ENCODE measurements at regions not wholly inside any gene's neighbourhood (a gene's known extent, or its start where the extent isn't known, plus 50 kb on each side); places are given as distances from the start of the nearest gene placed in this dataset.

GRCh38 chr11:45518141-45518832 is 147.1 kb downstream of the CHST1 start:
- no peak for DNase-seq (ENCODE audit: low read depth)

- no peak for DNase-seq (ENCODE audit: low read depth)
Measured at GRCh38 chr11:45517171-45517770, 148.2 kb downstream of the CHST1 start.

DNA sequence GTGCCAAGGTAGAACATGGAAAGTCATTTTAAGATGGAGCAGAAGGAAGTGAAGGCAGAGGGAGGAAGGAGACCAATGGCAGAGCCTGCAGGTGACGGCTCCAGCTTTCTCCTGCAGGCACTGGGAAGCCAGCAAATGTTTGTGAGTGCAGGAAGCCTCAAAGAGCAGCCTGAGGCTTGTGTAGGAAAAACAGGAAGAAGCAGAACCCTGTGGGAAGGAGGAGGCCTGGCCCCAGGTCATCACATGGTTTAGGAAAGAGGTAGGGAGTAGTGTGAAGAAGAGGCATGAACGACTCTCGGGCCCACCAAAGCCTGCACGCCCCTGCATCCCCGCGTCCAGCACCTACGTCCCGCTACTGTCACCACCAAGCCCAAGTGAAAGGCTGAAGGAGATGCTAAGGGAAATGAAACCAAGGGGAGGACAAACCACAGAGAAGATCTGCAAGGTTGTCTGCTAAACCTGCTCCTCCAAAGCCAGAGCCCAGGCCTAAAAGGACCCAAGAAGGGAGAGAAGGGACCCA is 151.5 kb downstream of the CHST1 start:
- DNase-seq (ENCODE audit: low read depth) = no peak

DNA sequence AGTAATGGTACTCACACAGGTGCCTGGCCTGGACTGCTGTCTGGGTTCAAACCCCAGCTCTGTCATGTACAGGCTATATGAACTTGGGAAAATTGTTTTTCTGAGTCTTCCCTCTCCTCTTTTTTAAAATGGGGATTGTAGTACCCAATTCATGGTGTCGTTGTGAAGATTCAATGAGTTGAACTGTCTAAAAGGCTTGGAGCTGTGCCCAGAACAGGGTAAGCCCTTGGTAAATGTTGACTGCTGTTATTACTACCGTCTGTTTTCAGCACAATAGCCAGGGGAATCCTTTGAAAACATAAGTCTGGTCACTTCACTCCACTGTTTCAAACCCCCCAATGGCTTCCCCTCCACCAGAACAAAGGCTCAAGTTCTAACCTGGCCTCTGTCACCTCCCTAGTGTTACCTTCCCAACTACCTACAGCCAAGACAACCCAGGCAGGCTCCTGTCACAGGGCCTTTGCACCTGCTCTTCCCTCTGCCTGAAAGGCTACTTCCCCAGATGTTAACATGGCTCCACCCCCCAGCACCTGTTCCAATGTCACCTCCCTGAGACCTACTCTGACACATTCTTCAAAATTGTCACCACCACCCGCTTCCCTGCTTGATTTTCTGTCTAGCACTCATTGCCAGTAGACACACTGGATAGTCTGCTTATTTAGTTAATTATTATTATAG is 152.8 kb downstream of the CHST1 start:
- DNase-seq (ENCODE audit: low read depth) = no peak

DNA sequence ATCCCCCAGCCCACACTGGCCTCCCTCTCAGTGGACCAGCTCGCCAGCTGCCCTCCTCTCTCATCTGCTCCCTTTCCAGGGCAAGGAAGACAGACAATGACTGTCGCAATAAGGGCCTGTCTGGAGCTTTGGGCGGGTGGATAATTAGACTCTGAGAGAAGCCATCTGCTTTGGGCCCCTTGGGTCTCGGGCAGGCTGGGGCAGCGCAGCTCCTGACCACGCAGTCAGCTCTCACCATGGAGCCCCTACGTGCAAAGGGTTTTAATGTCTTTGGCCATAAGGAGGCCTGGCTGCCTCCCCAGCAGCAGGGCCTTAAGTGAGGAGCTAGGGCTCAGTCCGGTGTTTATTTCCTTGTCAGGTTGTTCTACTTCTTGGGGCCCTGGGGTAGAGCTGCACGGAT is 153.9 kb downstream of the CHST1 start:
- no peak for DNase-seq (ENCODE audit: low read depth)

- DNase-seq (ENCODE audit: low read depth) = no peak
Measured at GRCh38 chr11:45507916-45508315, 157.5 kb downstream of the CHST1 start.

DNA sequence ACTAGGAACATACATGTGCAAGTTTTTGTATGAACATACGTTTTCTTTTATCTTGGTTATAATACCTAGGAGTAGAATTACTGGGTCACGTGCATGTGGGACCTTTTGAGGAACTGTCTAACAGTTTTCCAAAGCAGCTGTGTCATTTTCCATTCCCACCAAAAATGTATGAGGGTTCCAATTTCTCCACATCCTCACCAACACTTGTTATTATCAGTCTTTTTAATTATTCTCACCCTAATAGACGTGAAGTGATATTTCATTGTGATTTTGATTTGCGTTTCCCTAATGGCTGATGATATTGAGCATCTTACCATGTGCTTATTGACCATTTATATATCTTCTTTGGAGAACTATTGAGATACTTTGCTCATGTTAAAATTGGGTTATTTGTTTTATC is 162.1 kb downstream of the CHST1 start:
- no peak for DNase-seq (ENCODE audit: low read depth)

GRCh38 chr11:45502226-45502545 is 163.2 kb downstream of the CHST1 start:
- DNase-seq (ENCODE audit: low read depth) = no peak

GRCh38 chr11:45501392-45502225 is 163.8 kb downstream of the CHST1 start:
- DNase-seq (ENCODE audit: low read depth) = no peak

DNA sequence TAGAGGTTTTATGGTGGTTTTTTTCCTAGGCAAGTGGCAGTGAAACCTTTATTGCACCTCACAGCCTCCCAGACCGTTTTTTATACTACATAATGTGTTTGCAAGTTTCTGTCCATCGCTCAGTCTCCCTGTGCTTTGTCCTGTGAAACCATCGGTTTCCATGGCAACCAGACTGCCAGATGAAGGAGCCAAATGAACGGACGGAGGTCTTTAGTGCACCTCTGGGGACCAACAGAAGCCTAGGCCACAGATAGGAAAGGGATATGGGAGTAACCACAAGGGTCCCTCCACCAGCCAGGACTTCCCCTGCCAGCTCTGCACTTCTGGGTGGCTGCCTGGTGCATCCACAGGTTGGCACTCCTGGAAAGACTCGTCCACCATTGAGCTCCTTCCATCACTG is 165.0 kb downstream of the CHST1 start:
- DNase-seq (ENCODE audit: low read depth) = no peak

GRCh38 chr11:45494738-45495137 is 170.7 kb downstream of the CHST1 start:
- no peak for DNase-seq (ENCODE audit: low read depth)

- no peak for DNase-seq (ENCODE audit: low read depth)
Measured at GRCh38 chr11:45489281-45489905, 176.0 kb downstream of the CHST1 start.

DNA sequence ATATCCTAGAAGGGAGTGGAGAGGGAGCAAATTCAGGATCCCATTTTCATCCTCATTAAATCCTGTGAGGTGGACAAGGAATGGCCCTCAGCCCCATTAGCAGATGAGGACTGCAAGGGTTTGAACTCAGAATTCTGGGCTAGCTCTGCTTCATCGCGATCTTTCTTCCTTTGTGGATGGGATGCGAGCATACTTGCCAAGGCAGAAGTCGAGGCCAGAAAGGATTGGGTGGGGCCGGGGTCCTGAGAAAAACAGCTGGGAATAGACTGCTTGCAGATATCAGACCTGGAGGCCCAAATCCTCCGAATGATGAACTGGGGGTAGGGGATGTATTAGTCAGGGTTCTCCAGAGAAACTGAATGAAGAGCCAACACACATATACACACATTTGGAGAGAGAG is 179.0 kb downstream of the CHST1 start:
- DNase-seq (ENCODE audit: low read depth) = no peak

- DNase-seq (ENCODE audit: low read depth) = no peak
Measured at GRCh38 chr11:45485070-45485707, 180.2 kb downstream of the CHST1 start.

GRCh38 chr11:45484326-45484883 is 181.0 kb downstream of the CHST1 start:
- no peak for DNase-seq (ENCODE audit: low read depth)

GRCh38 chr11:45483416-45483815 is 182.0 kb downstream of the CHST1 start:
- no peak for DNase-seq (ENCODE audit: low read depth)

DNA sequence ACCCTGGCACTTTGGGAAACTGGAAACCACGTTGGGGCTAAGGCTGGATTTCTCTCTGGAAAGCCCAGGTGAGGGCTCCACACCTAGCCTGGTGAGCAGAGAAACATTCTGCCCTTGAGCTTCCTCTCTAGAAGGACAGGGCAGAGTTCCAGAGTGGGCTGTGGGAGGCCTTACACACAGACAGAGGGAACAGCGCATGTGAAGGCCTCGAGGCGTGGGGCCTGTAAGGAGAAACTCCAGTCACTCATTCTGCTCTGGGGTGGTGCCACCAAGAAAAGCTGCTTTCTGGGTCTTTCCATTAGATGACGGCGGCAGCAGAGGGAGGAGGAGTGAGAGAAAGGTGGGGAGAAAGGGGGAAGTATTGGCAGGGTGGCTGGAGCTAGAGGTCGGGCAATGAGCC is 183.1 kb downstream of the CHST1 start:
- DNase-seq (ENCODE audit: low read depth) = no peak

DNA sequence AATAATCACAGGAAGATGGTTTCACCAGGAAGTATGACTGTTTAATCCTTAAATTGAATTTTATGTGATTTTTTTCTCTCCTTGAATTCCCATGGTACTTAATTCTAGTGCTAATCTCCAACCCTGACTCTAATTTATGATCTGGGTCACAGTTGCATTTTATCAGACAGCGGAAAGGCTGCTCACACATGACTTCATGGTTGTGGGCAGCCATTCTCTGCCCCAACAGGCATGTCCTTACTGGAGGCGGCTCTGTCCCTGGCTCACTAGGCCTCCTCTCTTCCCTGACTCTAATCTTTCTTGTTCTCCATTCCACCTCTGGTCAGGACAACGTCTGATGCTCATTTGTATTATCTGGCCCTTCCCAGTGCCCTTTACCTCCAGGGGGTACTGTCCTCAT is 184.4 kb downstream of the CHST1 start:
- no peak for DNase-seq (ENCODE audit: low read depth)

- DNase-seq (ENCODE audit: low read depth) = no peak
Measured at GRCh38 chr11:45477588-45477987, 187.8 kb downstream of the CHST1 start.

GRCh38 chr11:45476126-45476525 is 189.3 kb downstream of the CHST1 start:
- DNase-seq (ENCODE audit: low read depth) = no peak

DNA sequence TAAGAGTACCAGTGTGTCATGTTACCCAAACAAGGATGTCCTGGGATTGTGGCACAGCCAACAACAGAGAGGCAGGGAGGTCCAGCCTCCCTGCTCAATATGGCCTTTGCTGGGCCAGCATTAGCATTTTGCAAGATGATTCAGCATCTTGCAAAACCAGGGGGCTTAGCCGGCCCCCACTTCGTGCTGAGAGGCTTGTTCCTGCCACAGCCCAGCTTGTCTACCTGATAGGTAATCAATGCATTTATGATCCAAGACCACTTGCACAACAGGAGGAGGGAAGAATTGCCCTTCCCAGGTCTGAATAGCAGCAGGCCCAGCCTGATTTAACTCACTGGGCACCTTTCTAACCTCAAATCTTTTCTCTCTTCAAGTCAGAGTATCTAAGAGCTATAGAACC is 189.0 kb upstream of the SYT13 start:
- no peak for DNase-seq (ENCODE audit: low read depth)
